ENCODE measurements at regions not wholly inside any gene's neighbourhood (a gene's known extent, or its start where the extent isn't known, plus 50 kb on each side); places are given as distances from the start of the nearest gene placed in this dataset.

- no peak for DNase-seq
Observed at GRCh38 chr1:216847397-216848036, 124.3 kb upstream of the ESRRG start.

GRCh38 chr1:216846339-216846738 lies 123.1 kb upstream of the ESRRG start:
- no peak for DNase-seq

- no peak for DNase-seq
Observed at GRCh38 chr1:216843409-216843808, 120.2 kb upstream of the ESRRG start.

GRCh38 chr1:216841165-216841564 lies 117.9 kb upstream of the ESRRG start:
- no peak for DNase-seq

GRCh38 chr1:216836316-216836715 lies 113.1 kb upstream of the ESRRG start:
- no peak for DNase-seq

GRCh38 chr1:216833509-216833908 lies 110.3 kb upstream of the ESRRG start:
- no peak for DNase-seq

GRCh38 chr1:216832192-216832591 lies 109.0 kb upstream of the ESRRG start:
- DNase-seq: no peak

GRCh38 chr1:216830424-216831210 lies 107.4 kb upstream of the ESRRG start:
- no peak for DNase-seq

- no peak for DNase-seq
Observed at GRCh38 chr1:216827251-216827650, 104.0 kb upstream of the ESRRG start.

- DNase-seq: no peak
Observed at GRCh38 chr1:216826646-216827045, 103.4 kb upstream of the ESRRG start.

- DNase-seq: no peak
Observed at GRCh38 chr1:216826214-216826613, 103.0 kb upstream of the ESRRG start.

GRCh38 chr1:216825557-216825956 lies 102.3 kb upstream of the ESRRG start:
- DNase-seq: no peak

- DNase-seq: no peak
Observed at GRCh38 chr1:216824511-216824910, 101.3 kb upstream of the ESRRG start.

- no peak for DNase-seq
Observed at GRCh38 chr1:216823731-216824130, 100.5 kb upstream of the ESRRG start.

- DNase-seq: no peak
Observed at GRCh38 chr1:216822480-216822879, 99.3 kb upstream of the ESRRG start.

GRCh38 chr1:216820345-216820744 lies 97.1 kb upstream of the ESRRG start:
- no peak for DNase-seq

GRCh38 chr1:216818284-216818683 lies 95.1 kb upstream of the ESRRG start:
- DNase-seq: no peak

- DNase-seq: no peak
Observed at GRCh38 chr1:216815260-216816131, 92.3 kb upstream of the ESRRG start.

- DNase-seq: no peak
Observed at GRCh38 chr1:216814576-216815259, 91.5 kb upstream of the ESRRG start.

GRCh38 chr1:216812966-216813365 lies 89.7 kb upstream of the ESRRG start:
- no peak for DNase-seq

GRCh38 chr1:216809649-216810048 lies 86.4 kb upstream of the ESRRG start:
- no peak for DNase-seq

GRCh38 chr1:216807696-216808095 lies 84.5 kb upstream of the ESRRG start:
- DNase-seq: no peak

- no peak for DNase-seq
Observed at GRCh38 chr1:216805953-216806352, 82.7 kb upstream of the ESRRG start.
